ENCODE measurements at regions not wholly inside any gene's neighbourhood (a gene's known extent, or its start where the extent isn't known, plus 50 kb on each side); places are given as distances from the start of the nearest gene placed in this dataset.

DNA sequence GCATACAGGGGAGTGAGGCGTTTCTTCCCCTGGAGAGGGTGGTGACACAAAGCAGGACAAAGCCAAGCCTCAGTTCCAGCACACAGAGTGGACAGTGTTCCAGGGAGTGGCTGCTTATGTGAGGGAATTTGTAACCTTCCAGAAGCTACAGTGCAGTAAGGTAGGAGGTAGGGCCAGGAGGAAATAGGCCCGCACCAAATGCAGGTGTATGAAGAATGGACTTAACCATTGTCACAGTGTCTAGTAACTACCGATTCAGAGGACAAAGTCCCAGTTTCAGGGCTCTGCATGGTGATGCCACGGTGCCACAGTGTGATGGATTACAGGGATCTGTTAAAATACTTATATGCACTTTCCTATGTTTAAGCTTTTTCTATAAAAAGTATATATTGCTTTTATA lies 135.3 kb downstream of the ZIC5 start:
- TF ChIP-seq POLR2A (IDR thresholded peaks at IDR 0.05; ENCODE audit: low read depth, low read length) (no peak), POLR2AphosphoS5 (IDR thresholded peaks at IDR 0.05; ENCODE audit: low read depth, low read length) (no peak), TAF1 (IDR thresholded peaks at IDR 0.05; ENCODE audit: borderline replicate concordance, low read depth, low read length) (no peak)

Measured in GM12892 (cell line).